ENCODE measurements at regions not wholly inside any gene's neighbourhood (a gene's known extent, or its start where the extent isn't known, plus 50 kb on each side); places are given as distances from the start of the nearest gene placed in this dataset.

DNA sequence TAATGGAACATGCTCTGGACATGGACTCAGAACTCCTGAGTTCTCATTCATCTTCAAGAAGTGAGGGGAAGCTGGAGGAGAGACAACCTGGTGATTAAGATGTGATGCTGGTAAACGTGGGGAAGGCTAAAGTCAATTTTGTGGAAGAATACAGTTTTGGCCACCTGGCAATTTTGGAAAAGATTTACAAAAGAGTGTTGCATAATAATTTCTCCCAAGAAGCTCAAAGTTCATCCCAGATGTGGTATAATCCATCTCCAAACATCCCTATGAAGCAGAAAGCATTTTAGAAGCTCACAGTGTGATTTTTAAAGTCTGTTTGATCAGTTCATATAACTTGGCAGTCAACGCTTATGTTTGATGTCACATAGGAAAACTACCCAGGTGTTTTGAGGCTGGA is 208.7 kb downstream of the LMX1A start:
- H3K4me2 ChIP-seq (ENCODE audit: control insufficient read depth, extremely low read depth, insufficient read depth, low read depth, low read length) = no peak overlapping the region
- no peak for FAIRE-seq
- H4K20me1 ChIP-seq (ENCODE audit: control insufficient read depth, extremely low read depth, insufficient read depth, low read length) = no peaks in the 10 kb centered on the region
- no peak overlapping the region for H3K9ac ChIP-seq (ENCODE audit: control insufficient read depth, extremely low read depth, insufficient read depth, low read length)
- no peaks in the 10 kb centered on the region for H3K4me1 ChIP-seq (ENCODE audit: control insufficient read depth, extremely low read depth, insufficient read depth, low read length)
- H3K36me3 ChIP-seq (ENCODE audit: control insufficient read depth in 2 of 2, extremely low read depth in 1 of 2, insufficient read depth in 2 of 2, low read length in 2 of 2) = no peaks in the 10 kb centered on the region
- H3K9me3 ChIP-seq (ENCODE audit: control insufficient read depth, low read depth, low read length) = no peaks in the 10 kb centered on the region
- H3K4me3 ChIP-seq (ENCODE audit: control insufficient read depth in 2 of 3, extremely low read depth in 1 of 3, insufficient read depth in 2 of 3, low read depth in 1 of 3, low read length in 3 of 3) = no peak overlapping the region
- no peaks in the 10 kb centered on the region for H3K9me1 ChIP-seq (ENCODE audit: control insufficient read depth, extremely low read depth, insufficient read depth, low read length)
- DNase-seq (ENCODE audit: low read depth, low spot score) = no peak
- no peak overlapping the region for H3K27ac ChIP-seq (ENCODE audit: control insufficient read depth, insufficient read depth, low read length)
- TF ChIP-seq, protein P1, sequence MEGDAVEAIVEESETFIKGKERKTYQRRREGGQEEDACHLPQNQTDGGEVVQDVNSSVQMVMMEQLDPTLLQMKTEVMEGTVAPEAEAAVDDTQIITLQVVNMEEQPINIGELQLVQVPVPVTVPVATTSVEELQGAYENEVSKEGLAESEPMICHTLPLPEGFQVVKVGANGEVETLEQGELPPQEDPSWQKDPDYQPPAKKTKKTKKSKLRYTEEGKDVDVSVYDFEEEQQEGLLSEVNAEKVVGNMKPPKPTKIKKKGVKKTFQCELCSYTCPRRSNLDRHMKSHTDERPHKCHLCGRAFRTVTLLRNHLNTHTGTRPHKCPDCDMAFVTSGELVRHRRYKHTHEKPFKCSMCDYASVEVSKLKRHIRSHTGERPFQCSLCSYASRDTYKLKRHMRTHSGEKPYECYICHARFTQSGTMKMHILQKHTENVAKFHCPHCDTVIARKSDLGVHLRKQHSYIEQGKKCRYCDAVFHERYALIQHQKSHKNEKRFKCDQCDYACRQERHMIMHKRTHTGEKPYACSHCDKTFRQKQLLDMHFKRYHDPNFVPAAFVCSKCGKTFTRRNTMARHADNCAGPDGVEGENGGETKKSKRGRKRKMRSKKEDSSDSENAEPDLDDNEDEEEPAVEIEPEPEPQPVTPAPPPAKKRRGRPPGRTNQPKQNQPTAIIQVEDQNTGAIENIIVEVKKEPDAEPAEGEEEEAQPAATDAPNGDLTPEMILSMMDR (optimal IDR thresholded peaks at IDR 0.05 in 1 of 3, IDR thresholded peaks at IDR 0.05 in 1 of 3, conservative IDR thresholded peaks at IDR 0.05 in 1 of 3; ENCODE audit: extremely low read depth in 1 of 3, insufficient read depth in 2 of 3, low read length in 3 of 3) = no peak
- no peak for TF ChIP-seq EZH2 (IDR thresholded peaks at IDR 0.05; ENCODE audit: low read length)
- H2AFZ ChIP-seq (ENCODE audit: control insufficient read depth, low read length) = no peak overlapping the region
- no peaks in the 10 kb centered on the region for H3K27me3 ChIP-seq (ENCODE audit: control insufficient read depth, extremely low read depth, insufficient read depth, low read length)
- dilution Hi-C loops (cut with MboI; ENCODE audit: extremely low pct_ligation_motif_present, low sequenced_read_pairs) = loop anchor here (10.0 kb wide), 1 partner anchor 217 kb away; no protein-coding TSS in a partner anchor
- H3K79me2 ChIP-seq (ENCODE audit: control insufficient read depth, insufficient read depth, low read length) = no peaks in the 10 kb centered on the region

DNA sequence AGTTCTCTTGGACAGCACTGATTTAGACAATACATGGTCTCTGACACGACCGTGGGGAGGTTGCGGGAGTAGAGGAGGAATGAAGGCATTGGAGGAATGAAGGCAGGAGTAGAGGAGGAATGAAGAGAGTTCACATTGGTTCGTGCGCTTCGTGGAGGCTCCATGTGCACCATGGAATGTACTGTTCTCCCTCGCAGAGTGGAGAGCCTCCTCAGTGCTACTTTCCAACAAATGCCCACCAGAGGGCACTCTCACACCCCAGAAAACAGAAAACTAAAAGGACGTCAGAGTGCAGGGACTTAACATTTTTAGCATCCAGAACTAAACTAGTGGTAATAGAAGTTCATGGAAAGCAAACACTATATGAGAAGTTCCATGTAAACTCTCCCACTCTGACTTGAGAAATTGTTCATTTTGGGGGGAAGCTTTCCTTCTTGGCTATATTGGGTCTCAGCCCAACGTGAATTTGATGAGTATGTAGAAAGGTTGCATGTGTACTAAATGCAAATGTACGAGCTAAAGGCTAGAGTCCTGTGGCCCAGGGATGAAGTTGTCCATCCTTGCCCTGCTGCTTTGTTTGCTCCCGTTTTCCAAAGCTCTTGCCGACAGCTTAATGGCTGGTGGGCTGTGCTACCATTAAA is 211.6 kb downstream of the LMX1A start:
- Histone ChIP-seq H3K4me2 (ENCODE audit: control insufficient read depth, extremely low read depth, insufficient read depth, low read depth, low read length) (no peak overlapping the region), H3K36me3 (ENCODE audit: control insufficient read depth in 2 of 2, extremely low read depth in 1 of 2, insufficient read depth in 2 of 2, low read length in 2 of 2) (no peaks in the 10 kb centered on the region), H3K9ac (ENCODE audit: control insufficient read depth, extremely low read depth, insufficient read depth, low read length) (no peak overlapping the region), H3K4me3 (ENCODE audit: control insufficient read depth in 2 of 3, extremely low read depth in 1 of 3, insufficient read depth in 2 of 3, low read depth in 1 of 3, low read length in 3 of 3) (no peak overlapping the region), H3K4me1 (ENCODE audit: control insufficient read depth, extremely low read depth, insufficient read depth, low read length) (no peaks in the 10 kb centered on the region), H3K27me3 (ENCODE audit: control insufficient read depth, extremely low read depth, insufficient read depth, low read length) (no peaks in the 10 kb centered on the region), H2AFZ (ENCODE audit: control insufficient read depth, low read length) (no peak overlapping the region), H4K20me1 (ENCODE audit: control insufficient read depth, extremely low read depth, insufficient read depth, low read length) (no peaks in the 10 kb centered on the region), H3K9me3 (ENCODE audit: control insufficient read depth, low read depth, low read length) (no peaks in the 10 kb centered on the region), H3K27ac (ENCODE audit: control insufficient read depth, insufficient read depth, low read length) (no peak overlapping the region), H3K79me2 (ENCODE audit: control insufficient read depth, insufficient read depth, low read length) (no peaks in the 10 kb centered on the region), H3K9me1 (ENCODE audit: control insufficient read depth, extremely low read depth, insufficient read depth, low read length) (no peaks in the 10 kb centered on the region)
- dilution Hi-C loops (cut with MboI; ENCODE audit: extremely low pct_ligation_motif_present, low sequenced_read_pairs) = loop anchor here (10.0 kb wide), 1 partner anchor 220 kb away; no protein-coding TSS in a partner anchor
- DNase-seq (ENCODE audit: low read depth, low spot score) (no peak), FAIRE-seq (peak; percentile 73)
- TF ChIP-seq EZH2 (IDR thresholded peaks at IDR 0.05; ENCODE audit: low read length) = no peak
- TF ChIP-seq, protein P1 (optimal IDR thresholded peaks at IDR 0.05 in 1 of 3, IDR thresholded peaks at IDR 0.05 in 1 of 3, conservative IDR thresholded peaks at IDR 0.05 in 1 of 3; ENCODE audit: extremely low read depth in 1 of 3, insufficient read depth in 2 of 3, low read length in 3 of 3) = peak; percentile 75 to 76 (median 76)

All from keratinocyte (primary cell).